ENCODE measurements at regions not wholly inside any gene's neighbourhood (a gene's known extent, or its start where the extent isn't known, plus 50 kb on each side); places are given as distances from the start of the nearest gene placed in this dataset.

- no peak for ATAC-seq (ENCODE audit: low FRiP score)
- no peak for TF ChIP-seq CTCF (IDR thresholded peaks at IDR 0.05)
These were observed 1058.4 kb downstream of the SORCS1 start for GRCh38 chr10:106106114-106106513.

GRCh38 chr10:106089855-106090254, 1074.7 kb downstream of the SORCS1 start:
- DNase-seq (ENCODE audit: low spot score) (no peak), ATAC-seq (ENCODE audit: low FRiP score) (no peak)
- TF ChIP-seq CTCF (IDR thresholded peaks at IDR 0.05) = no peak

More at GRCh38 chr10:106106114-106106513, 1058.4 kb downstream of the SORCS1 start:
- DNase-seq (ENCODE audit: low spot score) = no peak

GRCh38 chr10:106086391-106086790, 1078.1 kb downstream of the SORCS1 start:
- ATAC-seq (ENCODE audit: low FRiP score) (no peak), DNase-seq (ENCODE audit: low spot score) (no peak)
- no peak for TF ChIP-seq CTCF (IDR thresholded peaks at IDR 0.05)

- DNase-seq (ENCODE audit: low spot score) = no peak
- no peak for TF ChIP-seq CTCF (IDR thresholded peaks at IDR 0.05)
- no peak for ATAC-seq (ENCODE audit: low FRiP score)
These were observed 1080.9 kb downstream of the SORCS1 start for GRCh38 chr10:106083572-106083971.

- no peak for TF ChIP-seq CTCF (IDR thresholded peaks at IDR 0.05)
- DNase-seq (ENCODE audit: low spot score) (no peak), ATAC-seq (ENCODE audit: low FRiP score) (no peak)
These were observed 1081.6 kb downstream of the SORCS1 start for GRCh38 chr10:106082865-106083264.

GRCh38 chr10:106078895-106079576, 1085.5 kb downstream of the SORCS1 start:
- TF ChIP-seq CTCF (IDR thresholded peaks at IDR 0.05) = no peak
- no peak for DNase-seq (ENCODE audit: low spot score)
- ATAC-seq (ENCODE audit: low FRiP score) = no peak

- ATAC-seq (ENCODE audit: low FRiP score) (no peak), DNase-seq (ENCODE audit: low spot score) (no peak)
- TF ChIP-seq CTCF (IDR thresholded peaks at IDR 0.05) = no peak
These were observed 1088.0 kb downstream of the SORCS1 start for GRCh38 chr10:106076496-106076895.

Data from omental fat pad (tissue), 3 donors.